WTC11 (cell line): ENCODE measurements at regions not wholly inside any gene's neighbourhood (a gene's known extent, or its start where the extent isn't known, plus 50 kb on each side); places are given as distances from the start of the nearest gene placed in this dataset.

ENCODE experiments used
- ATAC-seq: fragments of 200-7000 bp; cut with Tn5 transposase; 2 replicates; pipeline ENCODE4 v1.10.0; 2021; ENCODE audit warnings: mild to moderate bottlenecking, moderate library complexity
- CTCF ChIA-PET: fragments of 300-600 bp; sonication (Branson Sonifier 250); formaldehyde crosslinking; loops from one replicate; lab custom pipeline; 2021; ENCODE audit warnings: antibody characterized with exemption; lab: Charles Lee
- POLR2A ChIA-PET: fragments of 350-600 bp; sonication (Branson Sonifier 250); formaldehyde crosslinking; loops from one replicate; lab custom pipeline; 2021; ENCODE audit warnings: antibody characterized with exemption; lab: Charles Lee
- DNase-seq: peaks from one replicate; pipeline ENCODE4 v3.0.0; 2021; ENCODE audit warnings: low spot score
- H3K27ac Mint-ChIP-seq: 2 replicates; pipeline ENCODE4 v1.8.0; 2021; ENCODE audit warnings: mixed read lengths
- H3K27me3 Mint-ChIP-seq: 2 replicates; pipeline ENCODE4 v1.8.0; 2021; ENCODE audit warnings: low read depth, mild to moderate bottlenecking, moderate library complexity, mixed read lengths
- H3K36me3 Mint-ChIP-seq: 2 replicates; pipeline ENCODE4 v1.8.0; 2021; ENCODE audit warnings: mixed read lengths
- H3K4me1 Mint-ChIP-seq: 2 replicates; pipeline ENCODE4 v1.8.0; 2022; ENCODE audit warnings: mixed read lengths
- H3K4me3 Mint-ChIP-seq: 2 replicates; pipeline ENCODE4 v1.8.0; 2021; ENCODE audit warnings: mild to moderate bottlenecking, moderate library complexity, mixed read lengths
- H3K9me3 Mint-ChIP-seq: 2 replicates; pipeline ENCODE4 v1.8.0; 2021; ENCODE audit warnings: mixed read lengths
- ATF1 ChIP-seq: sonication (generic); formaldehyde crosslinking; IDR thresholded peaks from 2 replicates; pipeline ENCODE4 v1.8.1; 2023; ENCODE audit warnings: mild to moderate bottlenecking, moderate library complexity, missing genetic modification reagents
- EMX1 ChIP-seq: fragments of 250-450 bp; sonication (Bioruptor Pico); IDR thresholded peaks from 2 replicates; pipeline ENCODE4 v1.8.0; 2021; ENCODE audit warnings: mild to moderate bottlenecking
- ESRRA ChIP-seq: sonication (generic); formaldehyde crosslinking; IDR thresholded peaks from 2 replicates; pipeline ENCODE4 v1.8.1; 2022; ENCODE audit warnings: mild to moderate bottlenecking, missing genetic modification reagents, borderline replicate concordance
- FOXJ3 ChIP-seq: sonication (generic); formaldehyde crosslinking; IDR thresholded peaks from 2 replicates; pipeline ENCODE4 v1.9.0; 2021; ENCODE audit warnings: missing genetic modification reagents, mild to moderate bottlenecking, borderline replicate concordance
- PRRX2 ChIP-seq: fragments of 250-450 bp; sonication (Bioruptor Pico); IDR thresholded peaks from 2 replicates; pipeline ENCODE4 v1.8.0; 2021; ENCODE audit warnings: mild to moderate bottlenecking
- SMAD3 ChIP-seq: sonication (generic); formaldehyde crosslinking; IDR thresholded peaks from 2 replicates; pipeline ENCODE4 v1.8.0; 2022; ENCODE audit warnings: missing genetic modification reagents, mild to moderate bottlenecking, borderline replicate concordance
- SMAD4 ChIP-seq: sonication (generic); formaldehyde crosslinking; IDR thresholded peaks from 2 replicates; pipeline ENCODE4 v1.8.0; 2022; ENCODE audit warnings: mild to moderate bottlenecking, missing genetic modification reagents
- TP53 ChIP-seq: sonication (generic); formaldehyde crosslinking; IDR thresholded peaks from 2 replicates; pipeline ENCODE4 v1.8.1; 2023; ENCODE audit warnings: mild to moderate bottlenecking, missing genetic modification reagents
- ZNF232 ChIP-seq: sonication (generic); formaldehyde crosslinking; IDR thresholded peaks from 2 replicates; pipeline ENCODE4 v1.8.0; 2022; ENCODE audit warnings: mild to moderate bottlenecking, missing genetic modification reagents
- ZNF317 ChIP-seq: sonication (generic); formaldehyde crosslinking; IDR thresholded peaks from 2 replicates; pipeline ENCODE4 v1.8.1; 2023; ENCODE audit warnings: low read depth, mild to moderate bottlenecking, moderate library complexity, missing genetic modification reagents, borderline replicate concordance
- TF ChIP-seq, protein P1 (sequence below): sonication (generic); formaldehyde crosslinking; IDR thresholded peaks from 2 replicates; pipeline ENCODE4 v1.8.1; 2023; ENCODE audit warnings: mild to moderate bottlenecking, missing genetic modification reagents
- TF ChIP-seq, protein P2 (sequence below): fragments of 250-450 bp; sonication (Bioruptor Pico); conservative IDR thresholded peaks from 2 replicates; pipeline ENCODE4 v1.9.0; 2021; ENCODE audit warnings: mild to moderate bottlenecking
- TF ChIP-seq, protein P3 (sequence below): sonication (generic); formaldehyde crosslinking; IDR thresholded peaks from 2 replicates; pipeline ENCODE4 v1.8.0; 2023; ENCODE audit warnings: mild to moderate bottlenecking, missing genetic modification reagents
- TF ChIP-seq, protein P4 (sequence below): fragments of 250-450 bp; sonication (Bioruptor Pico); IDR thresholded peaks from 2 replicates; pipeline ENCODE4 v1.8.0; 2021; ENCODE audit warnings: mild to moderate bottlenecking
- TF ChIP-seq, protein P5 (sequence below): fragments of 250-450 bp; sonication (Bioruptor Pico); IDR thresholded peaks from 2 replicates; pipeline ENCODE4 v1.9.0; 2021; ENCODE audit warnings: mild to moderate bottlenecking, borderline replicate concordance
- TF ChIP-seq, protein P6 (sequence below): sonication (generic); formaldehyde crosslinking; IDR thresholded peaks from 2 replicates; pipeline ENCODE4 v1.8.1; 2023; ENCODE audit warnings: mild to moderate bottlenecking, missing genetic modification reagents, borderline replicate concordance
- TF ChIP-seq, protein P7 (sequence below): sonication (generic); formaldehyde crosslinking; IDR thresholded peaks from 2 replicates; pipeline ENCODE4 v1.8.0; 2022; ENCODE audit warnings: mild to moderate bottlenecking, missing genetic modification reagents

DNA sequence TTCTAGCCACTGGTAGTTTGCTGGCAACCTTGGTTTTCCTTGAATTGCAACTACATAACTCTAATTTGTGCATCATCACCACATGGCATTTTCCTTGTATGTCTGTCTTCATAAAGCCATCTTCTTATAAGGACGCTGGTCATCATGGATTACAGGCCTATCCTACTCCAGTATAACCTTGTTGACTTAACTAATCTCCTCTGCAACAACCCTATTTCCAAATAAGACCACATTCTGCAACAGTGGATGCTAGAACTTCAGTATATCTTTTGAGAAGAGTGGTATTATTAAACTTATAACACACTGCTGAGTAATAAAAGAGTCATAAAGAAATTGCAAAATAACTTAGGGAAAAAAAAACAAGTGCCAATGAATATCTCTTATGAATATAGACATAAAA, 511.8 kb upstream of the FOXG1 start:
- CTCF ChIA-PET: no interaction called here
- no peaks in the 10 kb centered on the region for H3K4me1 Mint-ChIP-seq
- peaks cover 4% of the 10 kb centered on the region; the same call in 1 of the 2 replicates for H3K36me3 Mint-ChIP-seq
- no peak for ATAC-seq
- POLR2A ChIA-PET: no interaction called here
- no peak overlapping the region for H3K27ac Mint-ChIP-seq
- no peaks in the 10 kb centered on the region for H3K27me3 Mint-ChIP-seq
- no peak overlapping the region for H3K4me3 Mint-ChIP-seq
- peaks cover 27% of the 10 kb centered on the region for H3K9me3 Mint-ChIP-seq
- DNase-seq: no peak
- no peak for TF ChIP-seq SMAD4
- no peak for TF ChIP-seq ATF1
- TF ChIP-seq, protein P1, sequence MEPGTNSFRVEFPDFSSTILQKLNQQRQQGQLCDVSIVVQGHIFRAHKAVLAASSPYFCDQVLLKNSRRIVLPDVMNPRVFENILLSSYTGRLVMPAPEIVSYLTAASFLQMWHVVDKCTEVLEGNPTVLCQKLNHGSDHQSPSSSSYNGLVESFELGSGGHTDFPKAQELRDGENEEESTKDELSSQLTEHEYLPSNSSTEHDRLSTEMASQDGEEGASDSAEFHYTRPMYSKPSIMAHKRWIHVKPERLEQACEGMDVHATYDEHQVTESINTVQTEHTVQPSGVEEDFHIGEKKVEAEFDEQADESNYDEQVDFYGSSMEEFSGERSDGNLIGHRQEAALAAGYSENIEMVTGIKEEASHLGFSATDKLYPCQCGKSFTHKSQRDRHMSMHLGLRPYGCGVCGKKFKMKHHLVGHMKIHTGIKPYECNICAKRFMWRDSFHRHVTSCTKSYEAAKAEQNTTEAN (CRISPR knock-in tag): no peak
- TF ChIP-seq, protein P2, sequence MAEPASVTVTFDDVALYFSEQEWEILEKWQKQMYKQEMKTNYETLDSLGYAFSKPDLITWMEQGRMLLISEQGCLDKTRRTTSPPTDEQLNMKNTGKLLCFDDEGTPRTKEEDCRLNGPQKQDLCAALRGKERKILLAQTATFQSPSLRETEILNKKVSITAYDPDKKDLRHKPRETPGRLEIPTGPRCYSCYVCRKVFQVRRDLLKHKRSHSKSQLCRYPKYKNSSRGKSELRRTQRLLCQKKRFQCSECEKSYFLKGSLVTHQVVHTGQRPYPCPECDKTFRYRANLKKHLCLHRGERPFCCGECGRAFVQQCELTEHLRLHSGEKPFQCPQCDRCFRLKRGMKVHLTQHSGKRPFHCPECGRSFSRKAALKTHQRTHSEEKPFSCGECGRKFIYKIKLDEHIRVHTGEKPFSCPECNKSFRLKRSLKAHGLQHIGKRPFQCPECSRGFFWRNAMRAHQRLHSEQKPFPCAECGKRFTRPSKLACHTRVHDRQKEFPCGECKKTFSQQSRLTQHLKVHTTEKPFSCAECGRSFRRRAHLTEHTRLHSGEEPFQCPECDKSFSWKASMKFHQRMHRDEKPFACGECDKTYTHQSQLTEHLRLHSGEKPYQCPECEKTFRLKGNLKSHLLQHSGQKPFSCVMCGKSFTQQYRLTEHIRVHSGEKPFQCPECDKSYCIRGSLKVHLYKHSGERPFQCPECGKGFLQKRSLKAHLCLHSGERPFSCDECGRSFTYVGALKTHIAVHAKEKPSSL (CRISPR knock-in tag): no peak
- TF ChIP-seq FOXJ3 (CRISPR knock-in tag): no peak
- no peak for TF ChIP-seq PRRX2 (CRISPR knock-in tag)
- no peak for TF ChIP-seq SMAD3
- TF ChIP-seq TP53 (CRISPR knock-in tag): no peak
- TF ChIP-seq, protein P3, sequence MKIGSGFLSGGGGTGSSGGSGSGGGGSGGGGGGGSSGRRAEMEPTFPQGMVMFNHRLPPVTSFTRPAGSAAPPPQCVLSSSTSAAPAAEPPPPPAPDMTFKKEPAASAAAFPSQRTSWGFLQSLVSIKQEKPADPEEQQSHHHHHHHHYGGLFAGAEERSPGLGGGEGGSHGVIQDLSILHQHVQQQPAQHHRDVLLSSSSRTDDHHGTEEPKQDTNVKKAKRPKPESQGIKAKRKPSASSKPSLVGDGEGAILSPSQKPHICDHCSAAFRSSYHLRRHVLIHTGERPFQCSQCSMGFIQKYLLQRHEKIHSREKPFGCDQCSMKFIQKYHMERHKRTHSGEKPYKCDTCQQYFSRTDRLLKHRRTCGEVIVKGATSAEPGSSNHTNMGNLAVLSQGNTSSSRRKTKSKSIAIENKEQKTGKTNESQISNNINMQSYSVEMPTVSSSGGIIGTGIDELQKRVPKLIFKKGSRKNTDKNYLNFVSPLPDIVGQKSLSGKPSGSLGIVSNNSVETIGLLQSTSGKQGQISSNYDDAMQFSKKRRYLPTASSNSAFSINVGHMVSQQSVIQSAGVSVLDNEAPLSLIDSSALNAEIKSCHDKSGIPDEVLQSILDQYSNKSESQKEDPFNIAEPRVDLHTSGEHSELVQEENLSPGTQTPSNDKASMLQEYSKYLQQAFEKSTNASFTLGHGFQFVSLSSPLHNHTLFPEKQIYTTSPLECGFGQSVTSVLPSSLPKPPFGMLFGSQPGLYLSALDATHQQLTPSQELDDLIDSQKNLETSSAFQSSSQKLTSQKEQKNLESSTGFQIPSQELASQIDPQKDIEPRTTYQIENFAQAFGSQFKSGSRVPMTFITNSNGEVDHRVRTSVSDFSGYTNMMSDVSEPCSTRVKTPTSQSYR (CRISPR knock-in tag): no peak
- TF ChIP-seq ZNF317 (CRISPR knock-in tag): no peak
- no peak for TF ChIP-seq EMX1 (CRISPR knock-in tag)

DNA sequence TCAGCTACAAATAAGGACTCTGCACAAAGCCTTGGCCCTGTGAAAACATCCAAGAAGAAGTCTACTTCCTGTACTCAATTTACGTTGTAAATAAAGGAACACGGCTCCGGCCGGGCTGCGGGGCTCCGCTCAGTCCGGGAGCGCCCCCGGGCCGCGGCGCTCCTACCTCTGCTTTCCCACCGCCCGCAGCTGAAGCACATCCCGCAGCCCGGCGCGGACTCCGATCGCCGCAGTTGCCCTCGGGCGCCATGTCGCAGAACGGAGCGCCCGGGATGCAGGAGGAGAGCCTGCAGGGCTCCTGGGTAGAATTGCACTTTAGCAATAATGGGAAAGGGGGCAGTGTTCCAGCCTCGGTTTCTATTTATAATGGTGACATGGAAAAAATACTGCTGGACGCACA, 502.3 kb upstream of the FOXG1 start:
- H3K4me3 Mint-ChIP-seq: no peak overlapping the region
- CTCF ChIA-PET: no interaction called here
- TF ChIP-seq, protein P1 (CRISPR knock-in tag): no peak
- TF ChIP-seq EMX1 (CRISPR knock-in tag): no peak
- TF ChIP-seq, protein P4, sequence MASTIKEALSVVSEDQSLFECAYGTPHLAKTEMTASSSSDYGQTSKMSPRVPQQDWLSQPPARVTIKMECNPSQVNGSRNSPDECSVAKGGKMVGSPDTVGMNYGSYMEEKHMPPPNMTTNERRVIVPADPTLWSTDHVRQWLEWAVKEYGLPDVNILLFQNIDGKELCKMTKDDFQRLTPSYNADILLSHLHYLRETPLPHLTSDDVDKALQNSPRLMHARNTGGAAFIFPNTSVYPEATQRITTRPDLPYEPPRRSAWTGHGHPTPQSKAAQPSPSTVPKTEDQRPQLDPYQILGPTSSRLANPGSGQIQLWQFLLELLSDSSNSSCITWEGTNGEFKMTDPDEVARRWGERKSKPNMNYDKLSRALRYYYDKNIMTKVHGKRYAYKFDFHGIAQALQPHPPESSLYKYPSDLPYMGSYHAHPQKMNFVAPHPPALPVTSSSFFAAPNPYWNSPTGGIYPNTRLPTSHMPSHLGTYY (CRISPR knock-in tag): no peak
- TF ChIP-seq, protein P5, sequence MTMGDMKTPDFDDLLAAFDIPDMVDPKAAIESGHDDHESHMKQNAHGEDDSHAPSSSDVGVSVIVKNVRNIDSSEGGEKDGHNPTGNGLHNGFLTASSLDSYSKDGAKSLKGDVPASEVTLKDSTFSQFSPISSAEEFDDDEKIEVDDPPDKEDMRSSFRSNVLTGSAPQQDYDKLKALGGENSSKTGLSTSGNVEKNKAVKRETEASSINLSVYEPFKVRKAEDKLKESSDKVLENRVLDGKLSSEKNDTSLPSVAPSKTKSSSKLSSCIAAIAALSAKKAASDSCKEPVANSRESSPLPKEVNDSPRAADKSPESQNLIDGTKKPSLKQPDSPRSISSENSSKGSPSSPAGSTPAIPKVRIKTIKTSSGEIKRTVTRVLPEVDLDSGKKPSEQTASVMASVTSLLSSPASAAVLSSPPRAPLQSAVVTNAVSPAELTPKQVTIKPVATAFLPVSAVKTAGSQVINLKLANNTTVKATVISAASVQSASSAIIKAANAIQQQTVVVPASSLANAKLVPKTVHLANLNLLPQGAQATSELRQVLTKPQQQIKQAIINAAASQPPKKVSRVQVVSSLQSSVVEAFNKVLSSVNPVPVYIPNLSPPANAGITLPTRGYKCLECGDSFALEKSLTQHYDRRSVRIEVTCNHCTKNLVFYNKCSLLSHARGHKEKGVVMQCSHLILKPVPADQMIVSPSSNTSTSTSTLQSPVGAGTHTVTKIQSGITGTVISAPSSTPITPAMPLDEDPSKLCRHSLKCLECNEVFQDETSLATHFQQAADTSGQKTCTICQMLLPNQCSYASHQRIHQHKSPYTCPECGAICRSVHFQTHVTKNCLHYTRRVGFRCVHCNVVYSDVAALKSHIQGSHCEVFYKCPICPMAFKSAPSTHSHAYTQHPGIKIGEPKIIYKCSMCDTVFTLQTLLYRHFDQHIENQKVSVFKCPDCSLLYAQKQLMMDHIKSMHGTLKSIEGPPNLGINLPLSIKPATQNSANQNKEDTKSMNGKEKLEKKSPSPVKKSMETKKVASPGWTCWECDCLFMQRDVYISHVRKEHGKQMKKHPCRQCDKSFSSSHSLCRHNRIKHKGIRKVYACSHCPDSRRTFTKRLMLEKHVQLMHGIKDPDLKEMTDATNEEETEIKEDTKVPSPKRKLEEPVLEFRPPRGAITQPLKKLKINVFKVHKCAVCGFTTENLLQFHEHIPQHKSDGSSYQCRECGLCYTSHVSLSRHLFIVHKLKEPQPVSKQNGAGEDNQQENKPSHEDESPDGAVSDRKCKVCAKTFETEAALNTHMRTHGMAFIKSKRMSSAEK (CRISPR knock-in tag): no peak
- TF ChIP-seq, protein P6, sequence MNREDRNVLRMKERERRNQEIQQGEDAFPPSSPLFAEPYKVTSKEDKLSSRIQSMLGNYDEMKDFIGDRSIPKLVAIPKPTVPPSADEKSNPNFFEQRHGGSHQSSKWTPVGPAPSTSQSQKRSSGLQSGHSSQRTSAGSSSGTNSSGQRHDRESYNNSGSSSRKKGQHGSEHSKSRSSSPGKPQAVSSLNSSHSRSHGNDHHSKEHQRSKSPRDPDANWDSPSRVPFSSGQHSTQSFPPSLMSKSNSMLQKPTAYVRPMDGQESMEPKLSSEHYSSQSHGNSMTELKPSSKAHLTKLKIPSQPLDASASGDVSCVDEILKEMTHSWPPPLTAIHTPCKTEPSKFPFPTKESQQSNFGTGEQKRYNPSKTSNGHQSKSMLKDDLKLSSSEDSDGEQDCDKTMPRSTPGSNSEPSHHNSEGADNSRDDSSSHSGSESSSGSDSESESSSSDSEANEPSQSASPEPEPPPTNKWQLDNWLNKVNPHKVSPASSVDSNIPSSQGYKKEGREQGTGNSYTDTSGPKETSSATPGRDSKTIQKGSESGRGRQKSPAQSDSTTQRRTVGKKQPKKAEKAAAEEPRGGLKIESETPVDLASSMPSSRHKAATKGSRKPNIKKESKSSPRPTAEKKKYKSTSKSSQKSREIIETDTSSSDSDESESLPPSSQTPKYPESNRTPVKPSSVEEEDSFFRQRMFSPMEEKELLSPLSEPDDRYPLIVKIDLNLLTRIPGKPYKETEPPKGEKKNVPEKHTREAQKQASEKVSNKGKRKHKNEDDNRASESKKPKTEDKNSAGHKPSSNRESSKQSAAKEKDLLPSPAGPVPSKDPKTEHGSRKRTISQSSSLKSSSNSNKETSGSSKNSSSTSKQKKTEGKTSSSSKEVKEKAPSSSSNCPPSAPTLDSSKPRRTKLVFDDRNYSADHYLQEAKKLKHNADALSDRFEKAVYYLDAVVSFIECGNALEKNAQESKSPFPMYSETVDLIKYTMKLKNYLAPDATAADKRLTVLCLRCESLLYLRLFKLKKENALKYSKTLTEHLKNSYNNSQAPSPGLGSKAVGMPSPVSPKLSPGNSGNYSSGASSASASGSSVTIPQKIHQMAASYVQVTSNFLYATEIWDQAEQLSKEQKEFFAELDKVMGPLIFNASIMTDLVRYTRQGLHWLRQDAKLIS (CRISPR knock-in tag): no peak
- no peak for TF ChIP-seq ZNF232
- TF ChIP-seq, protein P7, sequence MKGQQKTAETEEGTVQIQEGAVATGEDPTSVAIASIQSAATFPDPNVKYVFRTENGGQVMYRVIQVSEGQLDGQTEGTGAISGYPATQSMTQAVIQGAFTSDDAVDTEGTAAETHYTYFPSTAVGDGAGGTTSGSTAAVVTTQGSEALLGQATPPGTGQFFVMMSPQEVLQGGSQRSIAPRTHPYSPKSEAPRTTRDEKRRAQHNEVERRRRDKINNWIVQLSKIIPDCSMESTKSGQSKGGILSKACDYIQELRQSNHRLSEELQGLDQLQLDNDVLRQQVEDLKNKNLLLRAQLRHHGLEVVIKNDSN (CRISPR knock-in tag): no peak
- no peak for TF ChIP-seq ESRRA (CRISPR knock-in tag)

More for the DNA sequence above, 502.3 kb upstream of the FOXG1 start:
- Mint-ChIP-seq H3K4me1 (no peaks in the 10 kb centered on the region), H3K9me3 (peaks cover 55% of the 10 kb centered on the region), H3K36me3 (peaks cover 15% of the 10 kb centered on the region), H3K27me3 (peaks cover 7% of the 10 kb centered on the region), H3K27ac (no peak overlapping the region)
- no peak; the same call in 1 of the 2 replicates for ATAC-seq
- POLR2A ChIA-PET: no interaction called here
- DNase-seq: no peak
